HG03439 (cell line): ENCODE measurements at regions not wholly inside any gene's neighbourhood (a gene's known extent, or its start where the extent isn't known, plus 50 kb on each side); places are given as distances from the start of the nearest gene placed in this dataset.

Experiments
- ATAC-seq: cut with Tn5 transposase; IDR thresholded peaks from one replicate; pipeline ENCODE4 v1.9.1; 2021; ENCODE audit warnings: mild to moderate bottlenecking, moderate library complexity; ENCODE audit not compliant: unreplicated experiment

GRCh38 chr3:20353286-20353685, 167.3 kb upstream of the SGO1 start:
- ATAC-seq = no peak

GRCh38 chr3:20352546-20353179, 166.7 kb upstream of the SGO1 start:
- no peak for ATAC-seq

- no peak for ATAC-seq
These were observed 164.4 kb upstream of the SGO1 start for GRCh38 chr3:20350449-20350848.

DNA sequence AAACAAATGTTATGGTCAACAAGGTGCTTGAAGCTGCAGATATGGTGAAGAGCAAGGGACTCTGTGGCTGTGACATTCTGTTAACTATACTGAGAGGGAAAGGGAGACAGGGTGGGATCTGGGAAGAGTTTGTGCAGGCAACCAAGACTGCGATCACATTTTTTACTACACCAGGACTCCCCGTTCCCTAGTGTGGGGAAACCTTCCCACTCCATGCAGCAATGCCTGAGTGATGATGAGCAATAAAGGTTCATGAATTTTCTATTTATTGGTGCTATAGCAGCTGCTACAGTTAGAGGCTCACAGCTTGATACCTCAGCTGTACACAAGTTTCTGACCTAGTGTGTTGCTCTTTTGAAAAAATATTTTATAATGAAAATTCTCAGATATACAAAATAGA, 160.9 kb upstream of the SGO1 start:
- ATAC-seq = no peak

DNA sequence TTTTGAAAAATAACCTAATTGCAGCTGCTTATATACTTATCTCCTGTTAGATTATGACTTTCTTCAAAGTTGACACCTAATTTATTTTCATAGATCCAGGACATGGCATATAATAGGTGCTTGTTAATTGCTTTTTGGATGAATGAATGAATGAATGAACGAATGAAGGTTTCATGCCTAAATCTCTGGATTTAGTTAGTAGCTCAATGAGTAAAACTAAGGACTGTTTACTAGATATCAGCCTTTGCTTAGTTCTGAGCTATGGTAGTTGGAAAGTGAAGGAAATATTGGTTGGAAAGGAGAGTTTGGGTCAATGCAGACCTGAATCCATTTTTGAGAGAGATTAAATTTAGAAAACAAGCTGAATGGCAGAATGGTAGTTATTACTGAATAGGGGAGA, 160.4 kb upstream of the SGO1 start:
- ATAC-seq = no peak

GRCh38 chr3:20344400-20344959, 158.5 kb upstream of the SGO1 start:
- no peak for ATAC-seq

GRCh38 chr3:20343790-20344189, 157.8 kb upstream of the SGO1 start:
- no peak for ATAC-seq

GRCh38 chr3:20340324-20340928, 154.4 kb upstream of the SGO1 start:
- peak; percentile 92 for ATAC-seq

- ATAC-seq = no peak
These were observed 150.6 kb upstream of the SGO1 start for GRCh38 chr3:20336572-20336971.

- ATAC-seq = no peak
These were observed 148.8 kb upstream of the SGO1 start for GRCh38 chr3:20334842-20335241.

GRCh38 chr3:20327889-20328288, 141.9 kb upstream of the SGO1 start:
- no peak for ATAC-seq

DNA sequence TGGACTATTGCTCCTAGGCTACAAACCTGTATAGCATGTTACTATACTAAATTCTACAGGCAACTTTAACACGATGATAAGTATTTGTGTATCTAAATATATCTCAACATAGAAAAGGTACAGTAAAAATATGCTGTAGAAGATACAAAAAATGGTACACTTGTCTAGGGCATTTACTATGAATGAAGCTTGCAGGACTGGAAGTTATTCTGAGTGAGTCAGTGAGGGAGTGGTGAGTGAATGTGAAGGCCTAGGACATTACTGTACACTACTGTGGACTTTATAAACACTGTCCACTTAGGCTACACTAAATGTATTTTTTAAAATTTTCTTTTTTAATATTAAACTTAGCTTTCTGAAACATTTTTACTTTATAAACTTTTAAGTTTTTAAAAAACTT, 140.5 kb upstream of the SGO1 start:
- no peak for ATAC-seq

DNA sequence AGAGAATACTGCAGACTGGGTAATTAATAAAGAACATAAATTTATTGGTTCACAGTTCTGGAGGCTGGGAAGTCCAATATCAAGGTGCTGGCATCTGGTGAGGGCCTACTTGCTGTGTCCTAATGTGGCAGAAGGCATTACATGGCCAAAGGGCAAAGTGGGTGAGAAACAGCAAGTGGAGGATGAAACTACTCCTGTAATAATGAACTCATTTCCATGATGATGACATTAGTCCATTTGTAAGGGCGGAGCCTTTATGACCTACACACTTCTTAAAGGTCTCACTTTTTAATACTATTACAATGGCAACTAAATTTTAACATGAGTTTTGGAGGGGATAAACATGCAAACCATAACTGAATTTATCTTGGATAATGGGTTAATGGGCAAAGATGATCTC, 139.6 kb upstream of the SGO1 start:
- ATAC-seq = peak; percentile 10

DNA sequence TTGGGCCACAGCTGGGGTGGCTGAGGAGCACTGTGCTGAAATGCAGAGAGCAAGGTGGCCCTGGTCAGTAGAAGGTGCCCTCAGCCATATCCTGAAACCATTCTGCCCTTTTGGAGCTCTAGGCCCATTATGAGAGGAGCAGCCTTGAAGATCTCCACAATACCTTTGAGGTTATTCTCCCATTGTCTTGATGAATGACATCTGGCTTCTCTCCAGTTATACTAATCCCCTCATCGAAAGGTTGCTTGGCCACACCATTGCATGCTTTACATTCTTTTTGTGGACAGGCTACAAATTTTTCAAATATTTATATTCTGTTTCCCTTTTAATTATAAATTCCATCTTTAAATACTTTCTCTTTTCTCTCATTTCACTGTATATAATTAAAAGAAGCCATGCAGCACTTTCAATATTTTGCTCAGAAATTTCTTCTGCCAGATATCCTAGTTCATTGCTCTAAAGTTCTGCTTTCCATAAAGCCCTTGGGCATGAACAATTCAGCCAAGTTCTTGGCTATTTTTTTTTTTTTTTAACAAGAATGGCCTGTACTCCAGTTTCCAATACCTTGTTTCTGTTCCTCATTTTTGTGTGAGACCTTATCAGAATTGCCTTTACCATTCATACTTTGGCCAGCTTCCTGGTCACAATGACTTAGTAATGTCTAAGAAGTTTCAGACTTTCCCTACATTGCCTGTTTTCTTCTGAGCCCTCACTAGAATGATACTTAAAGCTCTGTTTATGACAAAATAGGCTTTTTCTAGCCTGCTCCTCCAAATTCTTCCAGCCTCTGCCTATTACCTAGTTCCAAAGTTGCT, 138.9 kb upstream of the SGO1 start:
- peak; percentile 93 for ATAC-seq

DNA sequence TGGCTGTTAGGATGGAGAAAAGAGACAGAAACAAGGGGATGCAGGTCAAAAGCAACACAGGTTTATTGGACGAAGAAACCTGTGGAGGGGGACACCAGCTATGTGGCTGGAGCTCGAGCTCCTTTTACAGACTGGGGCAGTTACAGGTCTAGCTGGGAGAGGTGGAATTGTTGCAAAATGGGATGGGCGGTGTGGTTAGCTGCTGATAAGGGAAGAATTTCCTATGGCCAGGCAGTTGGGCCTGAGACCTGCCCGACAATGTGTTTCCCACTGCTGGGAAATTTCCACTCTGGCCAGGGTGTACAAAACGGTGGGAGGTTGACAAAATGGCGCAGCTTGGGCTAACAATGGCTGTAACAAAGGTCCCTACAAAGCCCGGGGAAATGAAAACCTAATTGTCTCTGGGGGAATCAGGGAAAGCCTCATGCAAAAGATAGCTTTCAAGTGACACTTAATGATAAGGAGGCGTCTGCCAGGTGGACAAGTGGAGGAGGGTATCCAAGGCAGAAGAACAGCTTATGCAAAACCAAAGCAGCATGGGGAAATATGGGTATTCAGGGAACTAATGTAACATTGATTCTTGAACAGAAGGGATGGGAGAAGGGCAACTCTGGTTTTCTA, 137.4 kb upstream of the SGO1 start:
- ATAC-seq = no peak

GRCh38 chr3:20322085-20322484, 136.1 kb upstream of the SGO1 start:
- ATAC-seq = no peak

GRCh38 chr3:20321391-20322047, 135.5 kb upstream of the SGO1 start:
- ATAC-seq = no peak

DNA sequence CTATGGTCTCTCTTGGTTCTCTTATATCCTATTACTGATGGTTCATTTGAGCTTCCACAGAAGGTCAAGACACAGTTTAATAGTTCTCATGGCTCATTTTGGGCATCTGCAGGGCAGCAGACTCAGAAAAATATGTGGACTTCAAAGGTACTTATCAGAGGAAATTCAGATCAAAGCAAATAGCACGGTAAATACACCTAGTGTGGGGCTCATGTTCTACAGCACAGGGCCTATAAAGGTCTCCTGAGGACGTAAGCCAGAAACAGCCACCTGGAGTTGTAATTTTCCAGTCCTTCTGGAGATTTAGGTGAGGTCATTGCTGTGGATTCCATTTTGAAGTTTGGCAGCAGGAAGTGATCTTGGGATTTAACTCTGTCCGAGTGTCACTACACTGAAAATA, 134.5 kb upstream of the SGO1 start:
- no peak for ATAC-seq

DNA sequence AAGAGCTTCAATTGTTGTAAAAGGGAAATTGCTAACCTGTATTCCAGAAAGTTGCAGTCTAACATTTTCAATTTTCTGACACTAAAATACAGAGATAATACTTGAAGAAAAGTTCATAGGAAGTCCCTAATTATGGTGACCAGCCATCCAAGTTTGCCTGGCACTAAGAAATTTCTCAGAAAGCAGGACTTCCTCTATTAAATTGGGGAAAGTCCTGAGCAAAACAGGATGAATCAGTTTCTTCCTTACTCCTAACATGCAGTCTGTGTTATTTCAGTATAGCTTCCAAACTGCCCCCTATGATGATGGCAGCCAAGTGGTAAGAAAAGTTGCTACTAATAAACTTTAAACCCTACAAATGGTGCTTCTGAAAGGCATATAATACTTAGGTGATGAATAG, 133.5 kb upstream of the SGO1 start:
- no peak for ATAC-seq

DNA sequence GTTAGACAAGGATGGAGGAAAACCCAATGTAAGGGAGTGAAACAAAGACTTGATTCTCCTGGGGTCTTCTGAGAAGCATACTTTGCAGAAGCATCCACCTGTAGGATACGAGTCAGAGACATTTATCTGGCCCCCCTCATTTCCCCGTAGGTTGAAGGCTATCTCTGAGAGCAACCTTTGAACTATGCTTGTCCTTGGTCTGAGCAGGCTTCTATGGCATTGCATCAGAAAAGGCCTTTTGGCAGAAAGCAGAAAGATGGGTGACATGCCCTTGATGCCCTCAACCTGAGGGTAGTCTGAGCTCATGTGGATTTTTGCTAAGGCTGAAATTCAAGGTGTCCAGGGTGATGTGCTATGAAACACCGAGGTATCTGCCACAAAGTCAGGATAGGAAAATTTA, 131.6 kb upstream of the SGO1 start:
- no peak for ATAC-seq

DNA sequence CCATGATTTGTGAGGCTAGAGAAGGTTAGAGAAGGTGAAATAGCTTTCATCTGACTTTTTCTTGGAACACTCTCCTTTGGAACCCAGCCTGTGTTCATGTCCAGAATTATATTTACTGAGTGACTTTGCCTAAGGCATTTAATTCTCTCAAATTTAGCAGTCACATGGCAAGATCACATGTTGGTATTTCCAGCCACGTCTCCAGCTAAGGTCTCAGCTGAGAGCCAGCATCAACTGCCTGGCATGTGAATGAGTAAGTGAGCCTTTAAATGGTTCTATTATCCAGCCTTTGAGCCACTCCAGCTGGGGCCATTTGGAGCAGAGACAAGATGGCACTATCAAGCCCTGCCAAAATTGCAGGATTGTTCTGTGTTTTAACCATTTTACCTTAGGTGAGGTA, 130.2 kb upstream of the SGO1 start:
- ATAC-seq = no peak
